Left ventricle myocardium inferior (tissue), 1 donor: ENCODE measurements at regions not wholly inside any gene's neighbourhood (a gene's known extent, or its start where the extent isn't known, plus 50 kb on each side); places are given as distances from the start of the nearest gene placed in this dataset.
"Not testable (repeated sequence)": the region's sequence is repeated elsewhere in the genome, so short reads cannot be mapped to it uniquely, and the experiment has no call there.

ENCODE experiments used
- DNase-seq: peaks from one replicate; pipeline ENCODE4 v3.0.0-alpha.2; 2020
- H3K27ac ChIP-seq: fragments of 200-600 bp; replicated peaks from 2 replicates; pipeline ENCODE4 v1.8.0; 2021
- H3K27me3 ChIP-seq: fragments of 200-600 bp; 2 replicates; pipeline ENCODE4 v1.8.0; 2021; ENCODE audit warnings: low read depth
- H3K36me3 ChIP-seq: fragments of 200-600 bp; 2 replicates; pipeline ENCODE4 v1.8.0; 2021
- H3K4me1 ChIP-seq: fragments of 200-600 bp; 2 replicates; pipeline ENCODE4 v1.8.0; 2021
- H3K4me3 ChIP-seq: fragments of 200-600 bp; 2 replicates; pipeline ENCODE4 v1.8.0; 2021; ENCODE audit warnings: mild to moderate bottlenecking, moderate library complexity
- H3K9me3 ChIP-seq: fragments of 200-600 bp; replicated peaks from 2 replicates; pipeline ENCODE4 v1.8.0; 2021
- intact Hi-C: fragments of 100-400 bp; cut with micrococcal nuclease; formaldehyde crosslinking; loops from one replicate; pipeline ENCODE4 v1.11.0; 2022
- donor health status: DM: no; HTN: yes; CAD: no; lungs with severe emphysema.

GRCh38 chrY:11201133-11201532 is 1499.9 kb upstream of the USP9Y start:
- intact Hi-C loops, DNase-seq, H3K27me3 ChIP-seq, H3K36me3 ChIP-seq, H3K27ac ChIP-seq, H3K4me1 ChIP-seq, H3K4me3 ChIP-seq, H3K9me3 ChIP-seq: not testable (repeated sequence)

GRCh38 chrY:11214851-11215250 is 1486.2 kb upstream of the USP9Y start:
- H3K27ac ChIP-seq, intact Hi-C loops, H3K36me3 ChIP-seq, H3K27me3 ChIP-seq, H3K4me1 ChIP-seq, DNase-seq, H3K9me3 ChIP-seq: not testable (repeated sequence)
- peak overlapping the region; percentile 58 for H3K4me3 ChIP-seq
